Stomach smooth muscle (tissue), 2 donors: ENCODE measurements at regions not wholly inside any gene's neighbourhood (a gene's known extent, or its start where the extent isn't known, plus 50 kb on each side); places are given as distances from the start of the nearest gene placed in this dataset.

Experiments
- H3K27ac ChIP-seq: one replicate; pipeline ENCODE4 v1.7.0; 2013; ENCODE audit warnings: mild to moderate bottlenecking, low read length, inconsistent platforms
- H3K27me3 ChIP-seq, 2 donors: one replicate each; pipeline ENCODE4 v1.7.0; 2013; ENCODE audit warnings: low read length in 2 of 2; ENCODE audit not compliant: insufficient read depth in 2 of 2, control insufficient read depth in 1 of 2
- H3K36me3 ChIP-seq, 2 donors: one replicate each; pipeline ENCODE4 v1.7.0; 2013; ENCODE audit warnings: low read length in 2 of 2; ENCODE audit not compliant: control insufficient read depth in 2 of 2, insufficient read depth in 2 of 2
- H3K4me1 ChIP-seq: one replicate; pipeline ENCODE4 v1.7.0; 2013; ENCODE audit warnings: low read length; ENCODE audit not compliant: control insufficient read depth, insufficient read depth
- H3K4me3 ChIP-seq, 2 donors: one replicate each; pipeline ENCODE4 v1.7.0; 2013; ENCODE audit warnings: low read length in 2 of 2
- H3K9ac ChIP-seq, 2 donors: one replicate each; pipeline ENCODE4 v1.7.0; 2013; ENCODE audit warnings: low read length in 2 of 2, mild to moderate bottlenecking in 1 of 2
- H3K9me3 ChIP-seq, 2 donors: one replicate each; pipeline ENCODE4 v1.7.0; 2013; ENCODE audit warnings: low read length in 2 of 2; ENCODE audit not compliant: control insufficient read depth in 2 of 2
- donor health status: healthy.
- donor health status: Pancreatic carcinoma.

DNA sequence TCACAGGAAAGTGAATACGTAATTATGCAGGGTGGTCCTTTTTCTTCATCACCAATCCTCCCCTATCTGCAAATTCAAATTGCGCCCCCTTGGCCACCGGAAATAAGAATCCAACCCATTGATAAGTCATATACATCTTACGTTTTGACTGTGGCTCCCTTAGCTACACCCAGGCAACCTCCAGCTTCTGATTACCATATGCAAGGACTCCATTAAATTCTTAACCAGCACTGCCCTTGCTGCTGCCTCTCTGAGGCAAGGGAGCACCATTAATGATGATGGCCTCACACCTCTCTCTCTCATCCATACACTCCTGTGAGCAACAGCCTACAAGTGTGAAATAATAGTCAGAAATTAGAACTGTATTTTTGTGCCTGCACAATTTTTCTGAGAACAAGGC lies 106.0 kb upstream of the NOCT start:
- no peaks in the 10 kb centered on the region for H3K9me3 ChIP-seq
- H3K36me3 ChIP-seq: no peaks in the 10 kb centered on the region
- no peak overlapping the region for H3K4me3 ChIP-seq
- no peaks in the 10 kb centered on the region for H3K27me3 ChIP-seq
- no peak overlapping the region for H3K27ac ChIP-seq
- no peak overlapping the region for H3K9ac ChIP-seq
- peaks cover 18% of the 10 kb centered on the region for H3K4me1 ChIP-seq

DNA sequence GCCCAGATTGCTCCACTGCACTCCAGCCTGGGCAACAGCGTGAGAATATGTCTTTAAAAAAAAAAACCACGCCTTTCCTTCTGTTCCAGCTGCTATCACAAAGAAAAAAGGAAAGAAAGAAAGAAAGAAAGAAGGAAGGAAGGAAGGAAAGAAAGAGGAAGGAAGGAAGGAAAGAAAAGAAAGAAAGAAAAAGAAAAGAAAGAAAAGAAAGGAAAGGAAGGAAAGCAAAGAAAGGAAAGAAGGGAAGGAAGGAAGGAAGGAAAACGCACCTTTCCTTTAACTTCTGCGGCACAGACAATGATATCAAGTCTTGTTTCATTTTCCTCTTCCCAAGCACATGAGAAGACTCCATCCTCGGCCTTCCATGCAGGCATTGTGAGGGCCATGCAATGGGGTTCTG lies 107.4 kb upstream of the NOCT start:
- no peaks in the 10 kb centered on the region for H3K36me3 ChIP-seq
- H3K9ac ChIP-seq: no peak overlapping the region
- H3K4me3 ChIP-seq: no peak overlapping the region
- H3K27me3 ChIP-seq: no peaks in the 10 kb centered on the region
- no peak overlapping the region for H3K27ac ChIP-seq
- H3K4me1 ChIP-seq: peaks cover 18% of the 10 kb centered on the region
- H3K9me3 ChIP-seq: no peaks in the 10 kb centered on the region

DNA sequence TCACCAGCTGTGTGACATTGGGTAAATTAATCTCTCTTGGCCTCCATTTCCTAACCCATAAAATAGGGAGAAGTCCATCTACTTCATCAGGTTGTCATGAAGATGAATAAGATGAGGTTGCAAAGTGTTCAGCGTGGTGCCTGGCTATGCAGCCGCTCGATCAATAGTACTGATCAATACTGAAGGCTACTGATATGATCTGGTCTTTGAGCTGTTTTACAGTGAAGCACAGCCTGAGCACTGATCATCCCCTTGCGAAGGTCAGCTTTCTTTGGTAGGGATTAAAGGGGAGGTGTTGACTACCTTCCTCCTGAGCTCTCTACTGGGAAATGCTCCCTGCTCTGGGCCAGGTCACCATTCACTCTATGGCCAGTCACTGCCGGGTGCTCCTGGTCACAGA lies 108.4 kb upstream of the NOCT start:
- Histone ChIP-seq H3K9me3 (no peaks in the 10 kb centered on the region), H3K27me3 (no peaks in the 10 kb centered on the region), H3K9ac (no peak overlapping the region), H3K36me3 (no peaks in the 10 kb centered on the region), H3K4me1 (peaks cover 14% of the 10 kb centered on the region), H3K4me3 (no peak overlapping the region), H3K27ac (no peak overlapping the region)

DNA sequence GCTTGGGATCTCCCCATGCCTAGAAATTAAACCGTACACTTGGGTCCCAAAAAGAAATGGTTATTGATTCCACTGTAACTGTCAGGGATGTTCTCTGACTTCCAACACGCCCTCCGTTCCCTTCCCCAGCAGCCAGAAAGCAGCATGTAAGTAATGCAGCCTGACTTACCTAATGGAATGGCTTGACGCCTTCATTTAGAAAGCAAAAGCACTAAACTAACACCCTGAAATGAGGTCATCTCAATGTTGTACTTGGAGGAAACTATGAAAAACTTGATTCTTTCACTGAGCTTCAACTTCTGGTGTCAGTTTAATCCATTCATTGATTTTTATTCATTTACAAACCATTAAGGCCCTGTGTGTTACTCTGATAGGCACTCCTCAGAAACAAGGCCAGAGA lies 110.8 kb upstream of the NOCT start:
- no peak overlapping the region for H3K9ac ChIP-seq

DNA sequence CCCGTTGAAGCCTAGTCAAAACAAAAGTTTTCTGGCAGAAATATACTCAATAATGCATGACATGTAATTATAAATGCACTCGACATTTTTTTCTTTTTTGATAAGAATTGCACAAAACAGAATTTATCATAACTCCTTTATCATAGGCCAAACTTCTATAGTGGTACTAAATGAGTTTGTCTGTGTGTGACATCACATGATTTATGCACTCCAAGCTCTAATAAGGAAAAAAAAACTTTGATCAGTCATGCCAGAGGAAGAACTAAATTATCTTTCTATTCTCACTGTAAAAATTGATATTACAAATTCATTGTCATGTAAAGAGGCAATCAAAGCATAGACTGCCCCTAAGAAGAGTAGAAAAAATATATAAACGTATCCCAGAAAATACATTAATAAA lies 112.4 kb upstream of the NOCT start:
- Histone ChIP-seq H3K9ac (no peak overlapping the region), H3K4me1 (no peaks in the 10 kb centered on the region), H3K4me3 (no peak overlapping the region), H3K36me3 (no peaks in the 10 kb centered on the region), H3K27me3 (no peaks in the 10 kb centered on the region), H3K27ac (no peak overlapping the region), H3K9me3 (no peaks in the 10 kb centered on the region)

More for the DNA sequence above, 110.8 kb upstream of the NOCT start:
- no peak overlapping the region for H3K27ac ChIP-seq
- no peak overlapping the region for H3K4me3 ChIP-seq
- H3K9me3 ChIP-seq: no peaks in the 10 kb centered on the region
- H3K4me1 ChIP-seq: no peaks in the 10 kb centered on the region
- no peaks in the 10 kb centered on the region for H3K36me3 ChIP-seq
- no peaks in the 10 kb centered on the region for H3K27me3 ChIP-seq

DNA sequence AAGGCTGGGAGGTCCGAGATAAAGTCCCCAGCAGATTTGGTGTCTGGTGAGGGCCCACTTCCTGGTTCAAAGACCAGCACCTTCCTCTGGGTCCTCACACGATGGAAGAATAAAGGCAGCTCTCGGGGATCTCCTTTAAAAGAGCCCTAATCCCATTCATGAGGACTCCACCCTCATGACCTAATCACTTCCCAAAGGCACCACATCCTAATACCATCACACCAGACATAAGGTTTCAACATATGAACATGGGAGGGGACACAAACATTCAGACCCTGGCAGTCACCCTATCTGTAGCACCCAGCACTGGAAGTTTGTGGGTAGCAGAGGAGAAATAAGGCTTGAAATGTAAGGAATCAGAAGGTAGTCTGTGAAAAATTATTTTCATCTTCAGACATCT lies 112.9 kb upstream of the NOCT start:
- Histone ChIP-seq H3K4me1 (peaks cover 2% of the 10 kb centered on the region), H3K27ac (no peak overlapping the region), H3K4me3 (no peak overlapping the region), H3K9me3 (no peaks in the 10 kb centered on the region), H3K9ac (no peak overlapping the region), H3K36me3 (no peaks in the 10 kb centered on the region), H3K27me3 (no peaks in the 10 kb centered on the region)

DNA sequence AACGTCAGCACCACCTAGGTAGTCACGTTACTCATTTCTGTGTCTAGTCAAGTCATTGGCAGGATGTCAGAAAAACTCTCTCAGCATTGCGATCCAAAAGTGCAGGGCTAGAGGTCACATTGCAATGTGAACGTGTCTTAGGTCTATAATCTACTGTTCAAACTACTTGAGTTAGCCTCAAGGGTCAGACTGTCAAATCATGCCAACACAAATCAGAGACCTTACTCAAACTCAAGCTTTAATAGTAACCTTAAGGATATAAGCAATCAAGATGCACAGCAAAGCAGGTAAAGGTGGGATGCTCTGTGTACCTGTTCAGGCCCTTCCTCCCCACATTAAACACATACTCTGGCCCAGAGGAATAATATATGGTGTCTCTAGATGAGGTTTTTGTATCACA lies 114.4 kb upstream of the NOCT start:
- H3K9me3 ChIP-seq: no peaks in the 10 kb centered on the region
- no peaks in the 10 kb centered on the region for H3K27me3 ChIP-seq
- no peak overlapping the region for H3K27ac ChIP-seq
- no peak overlapping the region for H3K9ac ChIP-seq
- H3K4me1 ChIP-seq: peaks cover 4% of the 10 kb centered on the region
- H3K36me3 ChIP-seq: no peaks in the 10 kb centered on the region
- no peak overlapping the region for H3K4me3 ChIP-seq

DNA sequence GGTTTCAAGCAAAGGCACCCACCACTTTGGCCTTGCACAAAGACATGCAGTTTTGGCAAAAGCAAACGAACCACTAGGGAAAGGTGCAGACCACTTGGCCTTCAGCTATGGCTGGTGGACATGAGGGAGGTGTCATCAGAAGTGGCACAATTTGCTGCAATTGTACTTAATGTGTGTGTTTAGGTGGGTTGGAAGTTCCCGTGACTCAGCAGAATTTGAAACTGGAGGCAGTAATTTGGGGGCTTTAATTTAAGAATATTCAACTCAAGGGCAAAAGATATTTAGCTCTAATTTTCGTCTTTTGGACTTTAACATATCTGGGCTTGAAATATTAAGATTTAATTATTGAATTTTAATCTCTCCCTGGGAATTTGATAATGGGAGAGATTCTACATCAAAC lies 115.6 kb upstream of the NOCT start:
- H3K36me3 ChIP-seq: no peaks in the 10 kb centered on the region
- H3K4me1 ChIP-seq: peaks cover 4% of the 10 kb centered on the region
- no peaks in the 10 kb centered on the region for H3K9me3 ChIP-seq
- no peak overlapping the region for H3K4me3 ChIP-seq
- no peaks in the 10 kb centered on the region for H3K27me3 ChIP-seq
- no peak overlapping the region for H3K27ac ChIP-seq
- no peak overlapping the region for H3K9ac ChIP-seq

DNA sequence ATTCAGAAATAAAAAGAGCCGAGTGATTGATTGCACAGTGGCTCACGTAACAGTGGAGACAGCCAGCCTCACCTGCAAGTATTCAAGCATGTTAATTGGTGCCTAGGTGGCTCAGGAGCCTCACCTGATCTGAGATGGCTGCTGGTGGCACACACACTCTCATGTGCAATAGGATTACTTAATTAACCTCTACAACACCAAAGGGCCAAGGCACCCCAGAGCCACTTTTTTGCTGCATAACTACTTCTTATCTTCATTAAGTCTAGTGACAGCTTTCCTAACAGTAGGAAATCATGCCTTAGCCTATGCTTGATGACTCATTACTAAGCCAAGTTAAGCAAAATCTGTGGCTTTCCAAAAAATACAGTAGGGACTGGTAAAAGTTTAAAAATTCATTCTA lies 117.3 kb upstream of the NOCT start:
- Histone ChIP-seq H3K27me3 (no peaks in the 10 kb centered on the region), H3K9ac (no peak overlapping the region), H3K9me3 (no peaks in the 10 kb centered on the region), H3K4me3 (no peak overlapping the region), H3K36me3 (no peaks in the 10 kb centered on the region), H3K4me1 (peaks cover 4% of the 10 kb centered on the region), H3K27ac (no peak overlapping the region)

DNA sequence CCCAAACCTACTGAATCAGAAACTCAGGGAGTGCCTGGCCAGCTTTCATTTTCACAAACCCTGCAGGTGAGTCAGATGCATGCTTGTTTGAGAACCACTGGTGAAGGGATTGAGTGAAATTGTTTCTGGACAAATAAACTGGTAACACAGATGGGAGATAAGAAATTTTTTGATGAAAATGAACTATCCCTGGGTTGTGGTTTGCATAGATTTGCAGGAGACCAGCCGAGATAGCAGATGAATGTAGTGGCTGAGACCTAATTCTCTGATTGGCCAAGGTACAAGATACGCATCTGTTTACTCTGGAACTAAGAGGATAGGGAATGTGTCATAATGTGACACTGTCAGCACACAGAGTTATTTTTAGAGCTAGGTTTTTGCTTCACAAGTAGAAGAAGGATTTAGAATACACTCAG lies 117.8 kb upstream of the NOCT start:
- H3K9me3 ChIP-seq: no peaks in the 10 kb centered on the region
- no peak overlapping the region for H3K4me3 ChIP-seq
- peaks cover 4% of the 10 kb centered on the region for H3K4me1 ChIP-seq
- no peak overlapping the region for H3K9ac ChIP-seq
- H3K36me3 ChIP-seq: no peaks in the 10 kb centered on the region
- H3K27me3 ChIP-seq: no peaks in the 10 kb centered on the region
- no peak overlapping the region for H3K27ac ChIP-seq

DNA sequence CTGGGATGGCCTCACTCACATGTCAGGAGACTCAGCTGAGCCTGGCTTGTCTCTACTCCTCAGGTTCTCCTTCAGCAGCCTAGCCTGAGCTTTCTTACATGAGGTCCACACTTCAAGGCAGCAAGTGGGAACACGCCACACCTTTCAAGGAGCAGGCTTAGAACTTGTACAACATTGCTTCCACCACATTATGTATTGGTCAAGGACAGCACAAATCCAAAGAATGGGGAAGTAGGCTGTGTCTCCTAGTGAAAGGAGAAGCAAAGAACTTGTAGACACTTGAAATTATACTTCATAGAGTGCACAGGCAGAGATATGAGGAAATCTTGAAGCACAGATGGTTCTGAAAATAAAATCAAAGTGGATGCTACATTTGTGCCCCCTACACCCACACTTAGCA lies 120.9 kb upstream of the NOCT start:
- H3K4me1 ChIP-seq: peaks cover 4% of the 10 kb centered on the region
- no peak overlapping the region for H3K27ac ChIP-seq
- H3K9me3 ChIP-seq: no peaks in the 10 kb centered on the region
- no peaks in the 10 kb centered on the region for H3K36me3 ChIP-seq
- H3K4me3 ChIP-seq: no peak overlapping the region
- H3K9ac ChIP-seq: no peak overlapping the region
- no peaks in the 10 kb centered on the region for H3K27me3 ChIP-seq

DNA sequence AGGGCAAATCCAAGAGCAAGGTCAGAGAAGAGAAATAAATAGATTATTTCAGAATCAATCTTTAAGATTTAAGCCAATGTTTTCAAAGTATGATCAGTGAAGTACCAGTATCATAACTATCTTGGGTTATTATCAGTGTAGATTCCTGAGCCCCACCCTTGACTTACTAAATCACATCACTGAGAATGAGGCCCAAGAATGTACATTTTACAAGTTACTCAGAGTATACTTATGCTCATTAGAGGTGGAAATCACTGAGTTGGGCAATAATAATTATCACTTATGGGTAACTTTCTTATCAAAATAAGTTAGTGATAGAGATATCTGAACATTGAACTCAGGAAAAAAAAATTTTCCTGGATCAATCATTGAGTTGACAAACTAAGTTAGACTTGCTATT lies 121.6 kb upstream of the NOCT start:
- Histone ChIP-seq H3K4me3 (no peak overlapping the region), H3K27me3 (no peaks in the 10 kb centered on the region), H3K9me3 (no peaks in the 10 kb centered on the region), H3K27ac (no peak overlapping the region), H3K36me3 (no peaks in the 10 kb centered on the region), H3K9ac (no peak overlapping the region), H3K4me1 (peaks cover 4% of the 10 kb centered on the region)
